B cell (primary cell): ENCODE measurements at regions not wholly inside any gene's neighbourhood (a gene's known extent, or its start where the extent isn't known, plus 50 kb on each side); places are given as distances from the start of the nearest gene placed in this dataset.

Experiments used
- ATAC-seq: fragments of 200-7000 bp; cut with Tn5 transposase; one replicate; pipeline ENCODE4 v1.10.0; 2021; ENCODE audit warnings: low read depth, mild to moderate bottlenecking, moderate number of reproducible peaks, moderate library complexity
- CTCF ChIA-PET: fragments of 350-600 bp; sonication (Branson Sonifier 250); formaldehyde crosslinking; loops from one replicate; lab custom pipeline; 2021; ENCODE audit warnings: antibody characterized with exemption, inconsistent platforms; lab: Charles Lee
- POLR2A ChIA-PET: fragments of 350-600 bp; sonication (Branson Sonifier 250); formaldehyde crosslinking; loops from one replicate; lab custom pipeline; 2021; ENCODE audit warnings: antibody characterized with exemption; lab: Charles Lee
- DNase-seq: peaks from one replicate; pipeline ENCODE4 v3.0.0; 2013
- H2AFZ ChIP-seq: 2 replicates; pipeline ENCODE4 v1.6.1; 2012; ENCODE audit warnings: mild to moderate bottlenecking, low read depth, low read length; ENCODE audit not compliant: insufficient read depth, poor library complexity, severe bottlenecking
- H3K27ac ChIP-seq, 2 donors: 1 replicate in 1 of 2; 2 replicates in 1 of 2; pipeline ENCODE4 v1.5.1; 2012 to 2013; ENCODE audit warnings: low read length in 2 of 2, mild to moderate bottlenecking in 2 of 2, moderate library complexity in 1 of 2
- H3K27me3 ChIP-seq, 4 experiments: fragments of 200-600 bp in 1 of 4; sonication (generic) in 1 of 4; replicated peaks in 1 of 4; 1 replicate in 2 of 4; 2 replicates in 2 of 4; pipeline versions ENCODE4 v1.6.1 to v1.7.0; 2013 to 2016; ENCODE audit warnings: low read length in 3 of 4, mild to moderate bottlenecking in 2 of 4, mixed read lengths in 1 of 4, moderate library complexity in 1 of 4; ENCODE audit not compliant: insufficient read depth in 4 of 4, control insufficient read depth in 3 of 4; ENCODE audit errors: control extremely low read depth in 1 of 4
- H3K36me3 ChIP-seq, 2 experiments: replicated peaks in 1 of 2; 1 replicate in 1 of 2; 2 replicates in 1 of 2; pipeline versions ENCODE4 v1.6.1 to v1.7.1; 2013; ENCODE audit warnings: low read length in 1 of 2; ENCODE audit not compliant: insufficient read depth in 2 of 2, control insufficient read depth in 1 of 2; ENCODE audit errors: control extremely low read depth in 1 of 2, extremely low read depth in 1 of 2
- H3K4me1 ChIP-seq, 2 donors: fragments of 200-600 bp in 1 of 2; sonication (generic) in 1 of 2; 1 replicate in 1 of 2; 2 replicates in 1 of 2; pipeline versions ENCODE4 v1.5.1 to v1.6.1; 2013 to 2017; ENCODE audit warnings: low read length in 2 of 2; ENCODE audit not compliant: control insufficient read depth in 2 of 2, insufficient read depth in 2 of 2
- H3K4me2 ChIP-seq: replicated peaks from 2 replicates; pipeline ENCODE3; 2012; ENCODE audit warnings: mild to moderate bottlenecking, low read depth, low read length; ENCODE audit not compliant: poor library complexity, severe bottlenecking
- H3K4me3 ChIP-seq, 5 experiments: fragments of 200-600 bp in 1 of 5; sonication (generic) in 1 of 5; 1 replicate in 3 of 5; 2 replicates in 2 of 5; pipeline versions ENCODE4 v1.5.1 to v1.7.0; 2011 to 2016; ENCODE audit warnings: low read length in 4 of 5, mild to moderate bottlenecking in 4 of 5, low read depth in 2 of 5, control low read depth in 1 of 5, moderate library complexity in 1 of 5; ENCODE audit not compliant: insufficient read depth in 1 of 5; ENCODE audit errors: control extremely low read depth in 1 of 5, extremely low read depth in 1 of 5
- H3K79me2 ChIP-seq: fragments of 200-600 bp; sonication (generic); one replicate; pipeline ENCODE4 v1.6.0; 2016; ENCODE audit warnings: low read length; ENCODE audit not compliant: control insufficient read depth, insufficient read depth
- H3K9ac ChIP-seq: fragments of 200-600 bp; sonication (generic); 2 replicates; pipeline ENCODE4 v1.6.1; 2017; ENCODE audit warnings: mild to moderate bottlenecking, low read length, moderate library complexity
- H3K9me3 ChIP-seq, 3 donors: one replicate each; pipeline versions ENCODE4 v1.6.1 to v1.7.1; 2013; ENCODE audit warnings: low read length in 2 of 3; ENCODE audit not compliant: control insufficient read depth in 2 of 3, insufficient read depth in 1 of 3; ENCODE audit errors: control extremely low read depth in 1 of 3
- H4K20me1 ChIP-seq: 2 replicates; pipeline ENCODE4 v1.6.0; 2012; ENCODE audit warnings: mild to moderate bottlenecking, low read length; ENCODE audit not compliant: insufficient read depth, control insufficient read depth, poor library complexity, severe bottlenecking
- H3K27ac Mint-ChIP-seq: one replicate; pipeline ENCODE4 v1.8.0; 2021; ENCODE audit warnings: mixed read lengths
- H3K27me3 Mint-ChIP-seq: one replicate; pipeline ENCODE4 v1.8.0; 2021; ENCODE audit warnings: mixed read lengths
- H3K4me1 Mint-ChIP-seq: one replicate; pipeline ENCODE4 v1.8.0; 2021; ENCODE audit warnings: mixed read lengths
- H3K4me3 Mint-ChIP-seq: one replicate; pipeline ENCODE4 v1.8.0; 2021; ENCODE audit warnings: mixed read lengths
- H3K9me3 Mint-ChIP-seq: one replicate; pipeline ENCODE4 v1.8.0; 2022; ENCODE audit warnings: mixed read lengths; ENCODE audit not compliant: insufficient read depth
- EZH2 ChIP-seq: IDR thresholded peaks from 2 replicates; pipeline ENCODE4 v1.6.1; 2012; ENCODE audit warnings: borderline replicate concordance, low read depth, mild to moderate bottlenecking, moderate library complexity, low read length; ENCODE audit not compliant: insufficient read depth, poor library complexity, severe bottlenecking
- WGBS: methylation state at CpG from one replicate; pipeline ENCODE4 v1.1.5; 2013; ENCODE audit warnings: missing lambda C conversion rate; ENCODE audit not compliant: insufficient coverage; 5-methylcytosine and 5-hydroxymethylcytosine counted together
- intact Hi-C: fragments of 100-400 bp; cut with micrococcal nuclease; formaldehyde crosslinking; loops from one replicate; pipeline ENCODE4 v1.10.0; 2022
- TF ChIP-seq, protein P1 (sequence below): fragments of 200-600 bp; IDR thresholded peaks from one replicate; pipeline ENCODE4 v1.8.0; 2022; ENCODE audit warnings: antibody characterized with exemption, mild to moderate bottlenecking

DNA sequence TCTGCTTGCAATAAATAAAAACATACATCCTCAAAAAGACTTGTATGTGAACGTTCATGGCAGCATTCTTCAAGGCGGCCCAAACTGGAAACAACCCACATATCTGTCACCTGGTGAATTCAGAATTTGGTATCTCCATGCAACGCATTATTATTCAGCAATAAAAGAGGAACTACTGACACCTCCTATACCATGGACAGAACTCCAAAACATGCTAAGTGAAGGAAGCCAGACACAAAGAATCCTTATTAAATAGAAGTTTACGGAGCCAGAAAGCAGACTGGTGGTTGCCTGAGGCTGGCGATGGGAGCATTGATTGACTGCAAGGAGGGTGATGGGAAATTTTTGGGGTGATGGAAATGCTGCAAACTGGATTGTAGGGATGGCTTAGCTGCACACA is 530.8 kb upstream of the DPP6 start:
- WGBS = 100% methylated on average over 2 of the region's 5 CpGs
- no peaks in the 10 kb centered on the region for H3K4me1 ChIP-seq
- intact Hi-C loops = no loop called here
- no peaks in the 10 kb centered on the region for H3K27me3 Mint-ChIP-seq
- no peak for ATAC-seq
- no peak overlapping the region for H2AFZ ChIP-seq
- H3K9ac ChIP-seq = no peak overlapping the region
- TF ChIP-seq EZH2 = no peak
- TF ChIP-seq, protein P1, sequence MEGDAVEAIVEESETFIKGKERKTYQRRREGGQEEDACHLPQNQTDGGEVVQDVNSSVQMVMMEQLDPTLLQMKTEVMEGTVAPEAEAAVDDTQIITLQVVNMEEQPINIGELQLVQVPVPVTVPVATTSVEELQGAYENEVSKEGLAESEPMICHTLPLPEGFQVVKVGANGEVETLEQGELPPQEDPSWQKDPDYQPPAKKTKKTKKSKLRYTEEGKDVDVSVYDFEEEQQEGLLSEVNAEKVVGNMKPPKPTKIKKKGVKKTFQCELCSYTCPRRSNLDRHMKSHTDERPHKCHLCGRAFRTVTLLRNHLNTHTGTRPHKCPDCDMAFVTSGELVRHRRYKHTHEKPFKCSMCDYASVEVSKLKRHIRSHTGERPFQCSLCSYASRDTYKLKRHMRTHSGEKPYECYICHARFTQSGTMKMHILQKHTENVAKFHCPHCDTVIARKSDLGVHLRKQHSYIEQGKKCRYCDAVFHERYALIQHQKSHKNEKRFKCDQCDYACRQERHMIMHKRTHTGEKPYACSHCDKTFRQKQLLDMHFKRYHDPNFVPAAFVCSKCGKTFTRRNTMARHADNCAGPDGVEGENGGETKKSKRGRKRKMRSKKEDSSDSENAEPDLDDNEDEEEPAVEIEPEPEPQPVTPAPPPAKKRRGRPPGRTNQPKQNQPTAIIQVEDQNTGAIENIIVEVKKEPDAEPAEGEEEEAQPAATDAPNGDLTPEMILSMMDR = no peak
- no peaks in the 10 kb centered on the region for H3K36me3 ChIP-seq
- H3K4me2 ChIP-seq = no peak overlapping the region
- no peak overlapping the region for H3K27ac Mint-ChIP-seq
- no peaks in the 10 kb centered on the region for H3K79me2 ChIP-seq
- no peaks in the 10 kb centered on the region for H3K4me1 Mint-ChIP-seq
- H4K20me1 ChIP-seq = no peaks in the 10 kb centered on the region
- no peaks in the 10 kb centered on the region for H3K27me3 ChIP-seq
- H3K4me3 Mint-ChIP-seq = no peak overlapping the region
- ChIA-PET POLR2A (no interaction called here), CTCF (no interaction called here)
- H3K4me3 ChIP-seq = no peak overlapping the region
- no peak for DNase-seq
- H3K9me3 Mint-ChIP-seq = peaks cover 5% of the 10 kb centered on the region
- H3K9me3 ChIP-seq = peaks cover 0 to 15% (median 0%) of the 10 kb centered on the region in 3 donors
- H3K27ac ChIP-seq = no peak overlapping the region

GRCh38 chr7:153522261-153522660 is 529.9 kb upstream of the DPP6 start:
- ATAC-seq (no peak), DNase-seq (no peak)
- Histone ChIP-seq H3K4me1 (no peaks in the 10 kb centered on the region), H3K9ac (no peak overlapping the region), H3K27me3 (no peaks in the 10 kb centered on the region), H2AFZ (no peak overlapping the region), H4K20me1 (no peaks in the 10 kb centered on the region), H3K9me3 (peaks cover 0 to 17% (median 0%) of the 10 kb centered on the region in 3 donors), H3K4me3 (no peak overlapping the region), H3K79me2 (no peaks in the 10 kb centered on the region), H3K36me3 (no peaks in the 10 kb centered on the region), H3K27ac (no peak overlapping the region), H3K4me2 (no peak overlapping the region)
- no peaks in the 10 kb centered on the region for H3K4me1 Mint-ChIP-seq
- no peak for TF ChIP-seq EZH2
- TF ChIP-seq, protein P1 = no peak
- ChIA-PET CTCF (no interaction called here), POLR2A (no interaction called here)
- H3K4me3 Mint-ChIP-seq = no peak overlapping the region
- WGBS = 89% methylated on average over 5 of the region's 5 CpGs
- H3K9me3 Mint-ChIP-seq = peaks cover 5% of the 10 kb centered on the region
- no peak overlapping the region for H3K27ac Mint-ChIP-seq
- intact Hi-C loops = no loop called here
- no peaks in the 10 kb centered on the region for H3K27me3 Mint-ChIP-seq
